HG02588 (cell line): ENCODE measurements at regions not wholly inside any gene's neighbourhood (a gene's known extent, or its start where the extent isn't known, plus 50 kb on each side); places are given as distances from the start of the nearest gene placed in this dataset.
"Not testable (repeated sequence)": the region's sequence is repeated elsewhere in the genome, so short reads cannot be mapped to it uniquely, and the experiment has no call there.

Experiments
- ATAC-seq: cut with Tn5 transposase; IDR thresholded peaks from one replicate; pipeline ENCODE4 v1.9.1; 2021; ENCODE audit warnings: mild to moderate bottlenecking, moderate library complexity; ENCODE audit not compliant: unreplicated experiment

DNA sequence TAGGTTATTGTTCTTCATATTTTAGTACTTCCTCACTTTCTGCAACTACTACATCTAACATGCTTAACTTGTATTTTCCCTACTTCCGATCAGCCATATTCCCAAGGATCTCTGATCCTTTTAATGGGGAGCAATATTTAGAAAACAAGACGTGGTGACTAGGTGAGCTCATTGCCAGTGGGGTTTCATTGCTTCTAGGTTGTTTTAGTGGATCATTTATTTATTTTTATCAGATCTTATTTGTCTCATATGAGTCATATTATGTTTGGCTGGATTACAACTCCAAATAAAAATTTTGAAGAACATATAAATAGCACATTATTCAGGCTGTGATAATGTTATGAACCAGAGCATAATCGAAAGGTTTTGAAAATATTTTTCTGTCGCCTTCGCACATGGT, 480.9 kb upstream of the TMEFF2 start:
- no peak for ATAC-seq

DNA sequence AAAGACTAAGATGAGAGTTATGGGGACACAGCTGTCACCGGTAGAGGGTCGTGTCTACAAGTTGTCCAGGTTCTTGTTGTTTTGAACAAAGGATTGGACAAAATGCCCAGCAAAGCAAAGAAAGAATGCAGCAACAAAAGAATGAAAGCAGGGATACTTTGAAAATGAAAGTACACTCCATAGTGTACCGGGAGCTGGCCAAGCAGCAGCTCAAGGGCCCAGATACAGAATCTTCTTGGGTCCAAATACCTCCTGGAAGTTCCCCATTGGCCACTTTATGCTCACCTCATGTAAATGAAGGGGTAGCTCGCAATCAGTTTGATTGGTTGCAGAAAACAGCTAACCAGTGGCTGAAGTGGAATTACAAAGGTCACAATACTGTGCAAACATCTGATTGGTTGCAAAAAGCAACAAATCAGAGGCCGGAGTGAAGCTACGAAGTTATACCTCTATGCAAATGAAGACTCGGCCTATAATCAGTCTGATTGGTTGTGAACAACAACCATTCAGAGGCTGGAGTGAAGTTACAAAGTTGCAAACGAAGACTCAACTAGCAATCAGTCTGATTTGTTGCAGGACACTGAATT, 474.9 kb upstream of the TMEFF2 start:
- no peak for ATAC-seq

DNA sequence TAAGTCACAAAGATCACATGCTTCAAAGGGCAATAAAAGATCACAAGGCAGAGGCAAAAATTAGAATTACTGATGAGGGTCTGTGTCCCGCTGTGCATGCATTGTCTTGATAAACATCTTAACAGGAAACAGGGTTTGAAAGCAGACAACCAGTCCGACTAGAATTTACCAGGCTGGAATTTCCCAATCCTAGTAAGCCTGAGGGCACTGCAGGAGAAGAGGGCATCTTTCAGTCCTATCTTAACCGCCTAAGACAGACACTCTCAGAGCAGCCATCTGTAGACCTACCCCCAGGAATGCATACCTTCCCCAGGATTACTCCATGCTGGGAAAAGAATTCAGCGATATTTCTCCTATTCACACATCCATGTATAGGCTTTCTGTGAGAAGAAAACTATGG, 465.8 kb upstream of the TMEFF2 start:
- ATAC-seq: not testable (repeated sequence)

DNA sequence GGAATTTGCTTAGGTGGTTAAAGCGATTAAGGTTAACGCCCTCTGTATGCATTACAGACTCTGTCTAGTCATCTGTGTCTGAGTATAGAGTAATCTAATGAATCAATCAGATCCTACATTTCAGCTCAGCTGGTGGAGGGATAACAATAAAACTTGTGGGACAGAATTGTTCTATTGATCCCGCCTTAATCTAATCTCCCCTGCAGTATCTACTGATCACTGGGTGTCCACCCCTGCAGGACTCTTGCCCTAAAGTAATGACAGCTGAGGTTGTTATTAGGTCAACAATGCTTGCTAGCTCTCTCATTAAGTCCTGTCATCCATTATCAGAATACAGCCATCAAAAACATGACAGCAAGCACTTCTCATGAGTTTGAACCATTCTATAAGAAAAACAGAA, 462.6 kb upstream of the TMEFF2 start:
- no peak for ATAC-seq

DNA sequence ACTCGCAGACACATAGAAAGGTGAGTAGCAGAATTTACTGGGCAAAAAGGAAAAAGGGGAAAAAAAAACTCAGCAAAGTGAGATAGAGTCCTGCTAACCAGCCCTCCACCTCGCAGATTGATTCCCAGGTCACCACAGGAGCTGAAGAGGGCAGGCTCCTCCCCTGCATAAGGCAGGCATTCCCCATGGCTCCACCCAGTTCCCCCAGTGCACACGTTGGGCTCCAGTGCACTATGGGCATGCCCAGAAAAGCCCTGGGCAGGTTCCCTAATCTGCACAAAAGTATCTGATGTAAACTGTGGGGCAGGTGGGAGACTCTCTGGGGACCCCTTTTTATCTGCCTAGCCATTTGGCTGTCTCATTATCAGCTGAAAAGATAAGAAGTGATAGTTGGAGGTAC, 461.2 kb upstream of the TMEFF2 start:
- no peak for ATAC-seq

DNA sequence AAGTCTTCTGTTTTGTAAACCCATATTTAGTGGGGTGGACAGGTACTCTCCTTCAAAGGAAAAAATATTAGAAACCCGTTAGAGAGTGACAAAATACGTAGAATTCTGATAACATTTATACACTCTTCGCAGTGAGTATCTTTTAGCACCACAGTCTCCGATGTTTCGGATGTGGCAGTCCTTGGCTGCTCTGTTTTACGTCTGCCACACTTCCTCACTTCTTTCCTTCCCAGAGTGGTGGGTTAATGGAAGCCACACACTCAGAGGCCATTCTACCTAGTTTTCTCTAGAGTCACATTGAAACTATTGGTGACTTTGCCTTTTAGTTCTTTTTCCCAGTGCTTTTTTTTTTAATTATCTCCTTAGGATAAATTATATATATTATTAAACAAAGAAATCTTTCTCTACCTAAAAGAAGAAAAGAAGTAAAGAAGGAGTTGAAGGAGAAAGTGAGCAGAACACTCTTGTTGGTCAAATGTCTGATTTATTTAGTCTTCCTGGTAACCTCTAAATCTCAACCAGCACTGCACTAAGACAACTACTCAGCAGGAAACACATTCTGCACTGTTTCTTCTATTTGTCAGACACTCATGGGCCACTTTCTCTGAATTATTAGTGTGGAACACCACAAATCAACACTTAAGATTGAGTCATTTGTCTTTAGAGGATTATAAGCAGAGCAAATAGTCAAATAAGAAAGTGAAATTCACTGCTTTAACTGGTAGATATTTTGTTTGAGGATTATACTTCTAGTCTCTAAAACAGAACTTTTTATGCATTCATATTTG, 451.3 kb upstream of the TMEFF2 start:
- ATAC-seq: no peak

DNA sequence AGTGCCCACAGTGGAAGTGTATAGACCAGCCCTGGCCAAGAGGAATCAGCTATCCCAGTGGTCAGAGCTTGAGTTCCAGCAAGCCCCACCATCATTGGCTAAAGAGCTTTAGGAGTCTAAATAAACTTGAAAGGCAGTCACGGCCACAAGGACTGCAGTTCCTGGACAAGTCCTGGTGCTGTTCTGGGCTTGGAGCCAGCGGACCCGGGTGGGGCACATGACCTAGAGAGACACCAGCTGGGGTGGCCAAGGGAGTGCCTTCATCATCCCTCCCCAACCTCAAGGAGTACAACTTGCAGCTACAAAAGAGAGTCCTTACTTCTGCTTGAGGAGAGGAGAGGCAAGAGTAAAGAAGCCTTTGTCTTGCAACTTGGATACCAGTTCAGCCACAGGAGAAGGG, 439.8 kb upstream of the TMEFF2 start:
- no peak for ATAC-seq

DNA sequence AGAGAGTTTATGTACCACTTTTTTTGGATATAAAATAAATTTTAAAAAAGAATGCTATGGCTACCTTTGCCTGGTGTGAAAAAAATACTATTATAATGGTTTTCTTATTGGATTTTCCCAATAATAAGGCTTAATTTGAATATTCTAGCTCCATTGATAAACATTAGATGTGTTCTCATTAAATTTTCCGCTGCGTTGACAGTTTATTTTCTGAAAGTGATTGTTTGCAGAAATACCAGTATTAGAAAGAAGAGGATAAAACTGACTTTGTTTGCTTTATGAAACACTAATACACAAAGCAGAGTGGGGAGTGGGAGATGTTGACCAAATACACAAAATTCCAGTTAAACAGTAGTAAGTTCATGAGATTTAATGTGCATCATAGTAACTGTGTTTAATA, 433.3 kb upstream of the TMEFF2 start:
- no peak for ATAC-seq

DNA sequence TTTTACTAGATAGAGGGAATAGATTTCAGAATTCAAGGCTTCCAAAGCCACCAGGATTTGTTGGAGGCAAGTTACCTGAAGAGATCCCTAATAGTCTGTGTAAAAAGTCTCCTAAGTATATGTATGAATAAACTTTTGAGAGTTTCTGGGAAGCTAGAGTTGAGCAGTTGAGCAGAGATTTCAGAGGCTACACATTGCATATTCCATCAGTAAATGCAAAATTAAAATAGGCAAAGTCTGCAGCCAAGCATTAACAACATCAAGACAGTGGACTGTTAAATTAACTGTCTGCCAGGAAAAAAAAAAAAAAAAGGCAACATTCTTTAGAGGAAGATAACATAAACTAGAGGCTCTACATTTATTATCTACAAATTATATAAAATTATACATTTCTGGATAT, 420.4 kb upstream of the TMEFF2 start:
- ATAC-seq: no peak

DNA sequence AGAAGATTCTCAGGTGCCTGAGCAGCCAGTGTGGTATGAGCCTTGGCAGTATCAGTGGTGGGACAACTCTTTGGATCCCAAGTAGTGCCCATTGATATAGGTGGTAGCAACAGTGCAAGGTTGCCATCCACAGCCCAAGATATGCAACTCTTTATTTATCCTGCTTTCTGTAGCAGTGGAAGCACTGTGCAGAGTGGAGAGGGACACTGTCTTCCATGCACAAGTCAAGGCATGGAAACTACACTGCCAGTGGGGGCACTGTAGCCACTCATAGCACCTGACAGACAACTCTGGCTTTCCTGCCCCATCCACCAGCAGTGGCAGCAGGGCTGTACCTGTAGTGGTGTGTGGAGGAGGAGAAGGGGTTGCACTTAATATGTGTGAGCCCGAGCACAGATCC, 409.6 kb upstream of the TMEFF2 start:
- no peak for ATAC-seq

DNA sequence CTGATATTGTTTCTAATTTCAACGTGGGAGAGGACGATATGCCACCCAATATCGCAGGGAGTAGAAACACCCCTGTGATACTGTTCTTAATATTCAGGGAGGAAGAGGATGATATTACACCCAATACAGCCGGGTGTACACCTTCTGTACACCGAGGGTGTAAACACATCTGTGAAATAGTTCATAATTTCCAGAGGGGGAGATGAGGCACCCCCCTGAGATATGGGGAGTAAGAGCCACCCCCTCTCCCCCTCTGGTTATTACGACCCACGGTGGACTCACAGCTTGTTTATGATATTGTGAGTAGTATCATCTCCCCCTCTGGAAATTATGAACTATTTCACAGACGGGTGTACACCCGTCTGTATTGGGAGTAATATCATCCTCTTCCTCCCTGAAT, 403.9 kb upstream of the TMEFF2 start:
- ATAC-seq: not testable (repeated sequence)

DNA sequence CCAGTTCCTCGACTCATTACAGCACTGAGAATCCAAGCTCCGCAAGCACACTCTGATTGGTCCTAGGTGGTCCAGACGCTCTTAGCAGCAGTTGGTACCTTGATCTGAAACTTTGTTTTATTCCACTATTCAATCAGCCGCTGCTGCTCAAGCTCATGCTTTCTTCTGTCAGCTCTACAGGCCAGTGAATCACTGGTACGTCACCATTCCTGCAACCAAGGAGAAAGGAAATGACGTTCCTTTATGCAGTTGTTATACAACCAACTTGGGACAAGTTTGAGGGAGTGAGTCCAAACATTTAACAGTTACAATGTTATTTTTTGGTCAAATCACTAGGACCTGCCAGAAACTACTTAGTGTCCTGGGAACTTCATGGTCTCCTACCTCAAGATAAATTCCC, 398.8 kb upstream of the TMEFF2 start:
- no peak for ATAC-seq

DNA sequence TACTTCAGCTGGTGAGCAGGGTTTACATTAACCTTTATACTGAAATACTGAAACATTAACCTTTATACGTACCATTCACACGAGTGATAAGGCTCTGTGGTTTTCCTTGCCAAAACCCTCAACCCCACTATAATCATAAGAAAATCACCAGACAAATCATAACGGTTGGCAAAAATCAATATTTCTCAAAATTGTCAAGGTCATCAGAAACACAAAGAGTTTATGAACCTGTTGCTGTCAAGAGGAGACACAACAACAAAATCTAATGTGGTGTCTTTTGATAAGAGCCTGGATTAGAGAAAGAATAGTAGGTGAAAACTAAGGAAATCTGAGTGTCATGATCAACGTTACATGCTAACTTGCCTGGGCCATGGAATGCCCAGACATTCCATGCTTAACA, 396.9 kb upstream of the TMEFF2 start:
- no peak for ATAC-seq

DNA sequence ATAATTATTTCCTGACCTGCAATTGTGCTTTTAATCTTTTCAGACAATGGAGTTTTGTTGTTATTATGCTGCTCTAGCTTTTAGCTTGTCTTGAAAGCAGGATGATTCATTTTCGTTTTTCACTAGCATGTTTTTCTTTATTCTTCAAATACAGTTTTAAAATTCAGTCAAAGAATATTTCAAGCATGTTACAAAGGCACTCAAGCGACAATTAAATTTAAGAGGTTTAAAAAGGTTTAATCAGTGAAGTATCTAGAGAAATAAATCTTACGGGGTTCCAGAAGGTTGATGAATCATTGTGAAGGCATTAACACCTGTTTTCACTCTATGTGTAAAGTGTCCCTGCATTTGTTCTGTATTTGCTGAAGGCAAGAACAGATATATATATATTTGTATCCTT, 390.7 kb upstream of the TMEFF2 start:
- no peak for ATAC-seq

DNA sequence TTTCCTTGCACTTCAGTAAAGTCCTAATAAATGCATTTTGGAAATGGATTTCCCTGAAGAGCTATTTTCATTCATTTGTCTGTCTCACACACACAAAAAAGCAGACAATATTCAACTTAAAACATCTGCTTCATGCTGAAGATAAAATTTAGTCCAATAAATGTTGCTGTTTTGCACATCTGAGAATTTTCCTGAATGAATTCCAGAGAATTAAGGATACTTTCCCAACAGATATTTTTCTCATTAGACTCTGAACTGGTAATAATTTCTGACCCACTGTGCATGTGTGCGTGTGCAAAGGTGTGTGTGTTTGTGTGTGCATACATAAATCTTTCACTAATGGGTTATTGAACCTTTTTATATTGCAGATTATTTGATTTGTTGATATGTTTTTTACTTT, 390.2 kb upstream of the TMEFF2 start:
- no peak for ATAC-seq

DNA sequence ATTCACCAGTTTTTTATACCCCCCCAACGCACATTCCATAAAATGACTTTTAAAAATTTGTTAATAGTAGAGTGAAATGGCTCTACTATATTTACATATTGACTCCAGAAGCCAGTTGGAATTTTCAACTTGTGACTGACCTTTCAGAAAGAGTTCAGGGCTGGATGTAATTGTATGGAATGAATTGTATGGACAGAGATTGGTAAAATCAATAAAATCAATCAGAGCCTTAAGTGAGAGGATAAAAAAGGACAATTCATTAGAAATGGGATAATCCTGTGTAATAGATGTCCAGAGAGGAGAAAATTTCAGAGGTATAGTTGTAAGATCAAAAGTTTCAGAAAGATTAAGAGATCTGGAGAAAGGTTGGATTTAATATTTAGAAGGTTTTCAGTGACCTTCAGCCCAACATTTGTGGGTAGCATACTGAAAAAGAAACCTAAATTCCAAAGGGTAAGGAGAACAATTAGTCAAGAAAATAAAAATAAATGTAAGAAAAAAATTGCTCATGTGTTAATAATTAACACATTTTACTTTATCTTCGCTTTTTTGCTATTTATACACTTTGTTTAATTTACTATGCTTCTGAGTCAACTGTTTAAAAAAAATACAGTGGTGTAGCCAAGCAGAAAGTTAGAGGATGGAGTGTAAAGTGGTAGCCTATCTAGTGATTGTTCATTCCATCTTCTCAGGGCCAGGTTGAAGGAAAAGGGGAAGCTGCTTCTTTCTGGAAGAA, 385.4 kb upstream of the TMEFF2 start:
- no peak for ATAC-seq

DNA sequence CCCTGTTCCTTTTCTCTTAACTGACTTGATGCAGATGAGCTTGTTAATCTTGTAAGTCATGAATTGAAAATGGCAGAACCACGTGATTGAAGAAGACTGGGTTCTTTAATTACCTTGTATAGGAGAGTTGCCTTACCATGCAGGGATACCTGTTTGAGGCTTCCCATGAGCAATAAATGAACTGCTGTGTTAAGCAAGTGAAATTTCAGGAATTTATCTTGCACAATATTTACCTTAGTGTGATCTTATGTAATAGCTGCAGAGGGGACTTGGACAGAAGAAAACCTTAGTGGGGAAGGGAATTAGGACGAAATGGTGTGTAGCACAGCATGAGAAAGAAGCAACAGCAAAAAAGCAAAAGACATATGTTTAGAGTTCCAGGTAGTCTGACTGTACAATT, 384.0 kb upstream of the TMEFF2 start:
- ATAC-seq: no peak

DNA sequence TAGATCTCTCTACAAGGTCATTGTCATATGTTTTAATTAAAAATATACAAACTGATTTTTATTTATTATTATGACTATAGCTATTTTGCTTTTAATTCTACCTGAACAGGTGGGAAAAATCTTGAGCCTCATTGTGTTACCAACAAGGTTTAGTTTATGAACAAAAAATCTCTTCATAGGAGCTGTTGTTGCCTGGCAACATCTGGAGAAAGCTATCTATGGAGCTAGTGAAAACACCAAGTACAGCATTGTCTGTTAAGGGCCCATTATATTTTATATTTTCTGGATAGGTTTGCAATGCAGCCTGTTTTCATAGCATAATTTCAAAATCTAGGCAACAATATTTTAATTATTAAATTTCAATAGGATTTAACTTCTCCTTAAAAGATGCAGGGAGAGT, 383.0 kb upstream of the TMEFF2 start:
- ATAC-seq: no peak

DNA sequence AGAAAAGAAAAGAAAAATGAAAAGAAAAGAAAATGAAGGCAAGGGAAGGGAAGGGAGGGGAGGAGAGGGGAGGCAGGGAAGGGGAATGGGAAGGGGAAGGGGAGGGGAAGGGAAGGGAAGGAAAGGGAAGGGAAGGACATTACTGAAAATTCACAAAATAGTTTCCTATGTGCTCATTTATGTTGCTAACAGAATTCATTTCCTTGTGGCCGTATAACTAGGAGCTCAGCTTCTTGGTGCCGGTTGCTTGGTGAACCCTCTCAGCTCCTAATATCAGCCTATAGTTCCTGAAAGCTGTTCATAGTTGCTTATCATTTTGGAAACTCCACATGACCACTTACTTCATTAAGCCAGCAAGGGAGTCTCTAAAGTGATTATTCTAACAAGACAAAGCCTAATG, 379.8 kb upstream of the TMEFF2 start:
- ATAC-seq: no peak

DNA sequence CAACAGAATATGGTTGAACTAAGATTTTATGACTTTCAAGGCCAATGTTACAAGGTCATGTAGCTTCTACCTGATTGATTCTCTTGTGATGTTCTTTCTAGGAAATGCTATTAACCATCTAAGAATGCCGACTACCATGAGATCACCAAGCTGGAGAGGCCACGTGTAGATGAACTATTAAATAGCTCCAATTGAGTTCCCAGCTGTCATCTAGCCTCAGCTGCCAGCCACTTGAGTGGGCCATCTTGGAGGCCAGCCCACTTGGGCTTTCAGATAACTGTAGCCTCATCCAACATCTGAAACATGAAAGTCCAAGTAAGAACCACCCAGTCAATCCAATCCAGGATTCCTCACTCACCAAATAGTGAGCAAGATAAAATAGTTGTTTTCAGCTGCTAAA, 376.9 kb upstream of the TMEFF2 start:
- ATAC-seq: no peak

DNA sequence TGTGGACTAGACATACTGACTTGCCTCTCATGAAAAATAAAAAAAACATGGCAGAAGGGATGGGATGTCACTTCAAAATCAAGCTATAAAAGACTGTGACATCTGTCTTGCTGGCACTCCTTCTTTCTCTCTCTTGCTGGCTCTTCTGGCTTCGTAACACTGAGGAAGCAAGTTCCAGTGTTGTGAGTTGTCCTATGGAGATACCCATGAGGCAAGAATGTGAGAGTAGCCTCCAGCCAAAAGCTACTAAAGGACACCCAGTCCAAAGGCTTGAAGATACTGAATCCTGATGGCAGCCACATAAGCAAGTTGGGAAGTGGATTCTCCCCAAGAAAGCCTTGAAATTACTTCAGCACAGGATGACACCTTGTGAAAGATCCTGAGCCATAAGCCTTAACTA, 376.1 kb upstream of the TMEFF2 start:
- no peak for ATAC-seq

DNA sequence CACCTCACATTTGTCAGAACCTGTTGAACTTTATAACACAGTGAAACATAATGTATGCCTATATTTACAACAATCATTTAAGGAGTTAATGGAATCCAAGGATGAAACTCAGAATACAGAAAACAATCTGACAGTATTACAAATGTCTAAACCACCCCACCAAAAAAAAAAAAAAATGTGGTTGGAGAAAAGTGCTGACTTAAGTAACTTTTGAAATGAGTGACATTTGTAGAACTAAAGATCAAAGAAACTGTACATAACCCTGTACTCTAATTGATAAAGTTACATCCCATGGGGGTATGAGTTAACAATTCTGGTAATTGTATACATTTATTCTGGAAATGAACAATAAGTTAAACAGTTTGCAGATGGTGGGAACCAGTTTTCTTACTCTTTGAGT, 372.1 kb upstream of the TMEFF2 start:
- no peak for ATAC-seq
